ENCODE measurements at regions not wholly inside any gene's neighbourhood (a gene's known extent, or its start where the extent isn't known, plus 50 kb on each side); places are given as distances from the start of the nearest gene placed in this dataset.

GRCh38 chr9:26308328-26308727, 584.3 kb downstream of the CAAP1 start:
- Histone ChIP-seq H3K4me3 (ENCODE audit: low read depth, low read length, poor library complexity, severe bottlenecking) (no peak overlapping the region), H2AFZ (ENCODE audit: low read length) (no peak overlapping the region), H3K27me3 (ENCODE audit: insufficient read depth, low read length) (no peaks in the 10 kb centered on the region), H3F3A (ENCODE audit: insufficient read depth, low read length) (no peaks in the 10 kb centered on the region), H4K20me1 (ENCODE audit: insufficient read depth, low read length) (no peaks in the 10 kb centered on the region), H3K9me3 (ENCODE audit: low read length) (no peaks in the 10 kb centered on the region), H3K27ac (ENCODE audit: low read depth, low read length, poor library complexity, severe bottlenecking) (no peak overlapping the region), H3K9me2 (ENCODE audit: low read depth, low read length) (no peaks in the 10 kb centered on the region), H3K4me2 (ENCODE audit: low read length) (no peak overlapping the region), H3K4me1 (ENCODE audit: insufficient read depth, low read length, severe bottlenecking) (no peaks in the 10 kb centered on the region), H3K79me2 (ENCODE audit: insufficient read depth, low read length) (no peaks in the 10 kb centered on the region), H3K9ac (ENCODE audit: low read length) (no peak overlapping the region), H3K36me3 (ENCODE audit: insufficient read depth, low read length) (no peaks in the 10 kb centered on the region)
- TF ChIP-seq CTCF (IDR thresholded peaks at IDR 0.05; ENCODE audit: low read length) (no peak), EZH2 (IDR thresholded peaks at IDR 0.05; ENCODE audit: borderline replicate concordance, low read length) (no peak)

GRCh38 chr9:26301659-26302058, 590.9 kb downstream of the CAAP1 start:
- TF ChIP-seq EZH2 (IDR thresholded peaks at IDR 0.05; ENCODE audit: borderline replicate concordance, low read length) (no peak), CTCF (IDR thresholded peaks at IDR 0.05; ENCODE audit: low read length) (no peak)
- no peaks in the 10 kb centered on the region for H3K9me2 ChIP-seq (ENCODE audit: low read depth, low read length)
- no peak overlapping the region for H3K4me2 ChIP-seq (ENCODE audit: low read length)
- H3K36me3 ChIP-seq (ENCODE audit: insufficient read depth, low read length), result no peaks in the 10 kb centered on the region
- H3K27ac ChIP-seq (ENCODE audit: low read depth, low read length, poor library complexity, severe bottlenecking), result no peak overlapping the region
- H3K9ac ChIP-seq (ENCODE audit: low read length), result no peak overlapping the region
- no peaks in the 10 kb centered on the region for H3K79me2 ChIP-seq (ENCODE audit: insufficient read depth, low read length)
- H3K4me1 ChIP-seq (ENCODE audit: insufficient read depth, low read length, severe bottlenecking), result no peaks in the 10 kb centered on the region
- no peaks in the 10 kb centered on the region for H3K9me3 ChIP-seq (ENCODE audit: low read length)
- no peaks in the 10 kb centered on the region for H3K27me3 ChIP-seq (ENCODE audit: insufficient read depth, low read length)
- H3K4me3 ChIP-seq (ENCODE audit: low read depth, low read length, poor library complexity, severe bottlenecking), result no peak overlapping the region
- no peaks in the 10 kb centered on the region for H4K20me1 ChIP-seq (ENCODE audit: insufficient read depth, low read length)
- no peak overlapping the region for H2AFZ ChIP-seq (ENCODE audit: low read length)
- no peaks in the 10 kb centered on the region for H3F3A ChIP-seq (ENCODE audit: insufficient read depth, low read length)

DNA sequence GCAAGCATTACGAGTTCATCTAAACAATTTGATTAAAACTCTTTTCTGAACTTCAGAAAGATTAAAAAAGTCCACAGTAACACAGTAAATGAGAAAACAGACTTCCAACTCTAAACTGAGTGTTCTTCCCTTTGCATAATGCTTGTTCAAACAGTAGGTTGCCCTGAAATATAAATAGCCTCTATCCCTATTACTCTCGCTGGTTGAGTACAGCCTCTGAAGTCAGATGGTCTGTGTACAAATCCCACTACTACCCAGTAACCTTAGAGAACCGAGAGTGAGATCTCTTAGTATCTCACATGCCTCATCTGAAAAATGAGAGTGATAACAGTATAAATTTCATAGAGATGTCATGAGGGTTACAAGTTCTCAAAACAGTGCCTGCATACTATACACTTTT, 591.6 kb downstream of the CAAP1 start:
- no peak for TF ChIP-seq CTCF (IDR thresholded peaks at IDR 0.05; ENCODE audit: low read length)
- TF ChIP-seq EZH2 (IDR thresholded peaks at IDR 0.05; ENCODE audit: borderline replicate concordance, low read length), result no peak
- Histone ChIP-seq H3K36me3 (ENCODE audit: insufficient read depth, low read length) (no peaks in the 10 kb centered on the region), H2AFZ (ENCODE audit: low read length) (no peak overlapping the region), H3K79me2 (ENCODE audit: insufficient read depth, low read length) (no peaks in the 10 kb centered on the region), H3K4me1 (ENCODE audit: insufficient read depth, low read length, severe bottlenecking) (no peaks in the 10 kb centered on the region), H3K9me3 (ENCODE audit: low read length) (no peaks in the 10 kb centered on the region), H3K9ac (ENCODE audit: low read length) (no peak overlapping the region), H3K27ac (ENCODE audit: low read depth, low read length, poor library complexity, severe bottlenecking) (no peak overlapping the region), H3K27me3 (ENCODE audit: insufficient read depth, low read length) (no peaks in the 10 kb centered on the region), H3K9me2 (ENCODE audit: low read depth, low read length) (no peaks in the 10 kb centered on the region), H3K4me2 (ENCODE audit: low read length) (no peak overlapping the region), H4K20me1 (ENCODE audit: insufficient read depth, low read length) (no peaks in the 10 kb centered on the region), H3F3A (ENCODE audit: insufficient read depth, low read length) (no peaks in the 10 kb centered on the region), H3K4me3 (ENCODE audit: low read depth, low read length, poor library complexity, severe bottlenecking) (no peak overlapping the region)
